BLaER1 (cell line): ENCODE measurements at regions not wholly inside any gene's neighbourhood (a gene's known extent, or its start where the extent isn't known, plus 50 kb on each side); places are given as distances from the start of the nearest gene placed in this dataset.

ENCODE experiments used
- H3K27ac ChIP-seq: shearing (Covaris generic); formaldehyde crosslinking; 2 replicates; pipeline ENCODE4 v1.8.1; 2022
- H3K27me3 ChIP-seq: shearing (Covaris generic); formaldehyde crosslinking; 2 replicates; pipeline ENCODE4 v1.8.1; 2022
- H3K36me3 ChIP-seq: shearing (Covaris generic); formaldehyde crosslinking; 2 replicates; pipeline ENCODE4 v1.8.1; 2022
- H3K4me1 ChIP-seq: shearing (Covaris generic); formaldehyde crosslinking; 2 replicates; pipeline ENCODE4 v1.8.1; 2022
- H3K4me2 ChIP-seq: shearing (Covaris generic); formaldehyde crosslinking; 2 replicates; pipeline ENCODE4 v1.8.1; 2022
- H3K4me3 ChIP-seq: shearing (Covaris generic); formaldehyde crosslinking; 2 replicates; pipeline ENCODE4 v1.8.1; 2022
- H3K9ac ChIP-seq: shearing (Covaris generic); formaldehyde crosslinking; 2 replicates; pipeline ENCODE4 v1.8.1; 2022
- H3K9me3 ChIP-seq: shearing (Covaris generic); formaldehyde crosslinking; 2 replicates; pipeline ENCODE4 v1.8.1; 2022
- H4K20me1 ChIP-seq: shearing (Covaris generic); formaldehyde crosslinking; 2 replicates; pipeline ENCODE4 v1.8.1; 2022
- Cebpa-rat ChIP-seq: shearing (Covaris generic); IDR thresholded peaks from 2 replicates; pipeline ENCODE4 v1.8.1; 2022

DNA sequence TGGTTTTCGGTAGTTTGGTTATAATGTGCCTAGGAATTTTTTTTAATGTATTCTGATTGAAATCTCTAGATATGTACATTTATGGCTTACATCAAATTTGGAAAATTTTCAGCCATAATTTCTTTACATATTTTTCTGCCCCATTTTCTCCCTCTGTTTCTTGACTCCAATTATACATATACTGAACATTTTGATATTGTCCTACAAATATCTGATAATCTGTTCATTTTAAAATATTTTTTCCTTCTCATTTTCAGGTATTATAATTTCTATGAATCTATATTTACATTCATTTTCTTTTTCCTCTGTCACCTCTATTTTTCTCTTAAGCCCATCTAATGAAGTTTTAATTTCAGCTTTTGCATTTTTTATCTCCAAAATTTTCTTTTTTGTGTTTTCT, 82.7 kb upstream of the TMLHE start:
- no peak overlapping the region for H3K4me3 ChIP-seq
- no peaks in the 10 kb centered on the region for H4K20me1 ChIP-seq
- no peak for TF ChIP-seq Cebpa-rat
- no peak overlapping the region for H3K27ac ChIP-seq
- H3K27me3 ChIP-seq, result peaks cover 41% of the 10 kb centered on the region
- H3K9ac ChIP-seq, result no peak overlapping the region
- H3K4me1 ChIP-seq, result no peaks in the 10 kb centered on the region
- H3K9me3 ChIP-seq, result no peaks in the 10 kb centered on the region
- no peaks in the 10 kb centered on the region for H3K36me3 ChIP-seq
- H3K4me2 ChIP-seq, result no peak overlapping the region

DNA sequence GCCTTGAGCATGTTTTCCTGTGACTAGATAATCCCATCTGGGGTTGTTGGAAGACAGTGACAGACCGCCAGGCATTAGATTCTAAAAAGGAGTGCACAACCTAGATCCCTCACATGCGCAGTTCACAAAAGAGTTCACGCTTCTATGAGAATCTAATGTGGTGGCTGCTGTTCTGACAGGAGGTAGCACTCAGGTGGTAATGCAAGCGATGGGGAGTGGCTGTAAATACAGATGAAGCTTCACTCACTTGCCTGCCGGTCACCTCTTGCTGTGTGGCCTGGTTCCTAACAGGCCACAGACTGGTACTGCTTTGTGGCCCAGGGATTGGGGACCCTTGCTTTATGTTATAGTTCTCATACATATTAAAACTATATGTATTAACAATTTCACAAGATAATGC, 81.9 kb upstream of the TMLHE start:
- no peak for TF ChIP-seq Cebpa-rat
- no peak overlapping the region for H3K9ac ChIP-seq
- no peaks in the 10 kb centered on the region for H4K20me1 ChIP-seq
- no peaks in the 10 kb centered on the region for H3K36me3 ChIP-seq
- H3K27me3 ChIP-seq, result peaks cover 48% of the 10 kb centered on the region
- H3K9me3 ChIP-seq, result no peaks in the 10 kb centered on the region; the same call in 1 of the 2 replicates
- no peak overlapping the region for H3K4me3 ChIP-seq
- H3K4me1 ChIP-seq, result no peaks in the 10 kb centered on the region
- H3K27ac ChIP-seq, result no peak overlapping the region
- no peak overlapping the region for H3K4me2 ChIP-seq

DNA sequence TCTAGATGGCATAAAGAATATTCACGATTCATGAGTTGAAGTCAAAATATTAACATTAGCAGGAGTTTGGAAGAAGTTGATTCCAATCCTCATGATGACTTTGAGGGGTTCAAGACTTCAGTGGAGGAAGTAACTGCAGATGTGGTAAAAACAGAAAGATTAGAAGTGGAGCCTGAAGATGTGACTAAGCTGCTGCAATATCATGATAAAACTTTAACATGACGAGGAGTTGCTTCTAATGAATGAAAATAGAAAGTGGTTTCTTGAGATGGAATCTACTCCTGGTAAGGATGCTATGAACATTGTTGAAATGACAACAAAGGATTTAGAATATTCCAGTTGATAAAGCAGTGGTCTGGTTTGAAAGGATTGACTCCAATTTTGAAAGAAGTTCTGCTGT, 70.1 kb upstream of the TMLHE start:
- no peak for TF ChIP-seq Cebpa-rat
- no peak overlapping the region for H3K4me3 ChIP-seq
- no peaks in the 10 kb centered on the region for H3K4me1 ChIP-seq
- H3K4me2 ChIP-seq, result no peak overlapping the region
- no peak overlapping the region for H3K27ac ChIP-seq
- H3K27me3 ChIP-seq, result peaks cover 66% of the 10 kb centered on the region
- no peak overlapping the region for H3K9ac ChIP-seq
- no peaks in the 10 kb centered on the region for H4K20me1 ChIP-seq
- no peaks in the 10 kb centered on the region for H3K36me3 ChIP-seq
- no peaks in the 10 kb centered on the region for H3K9me3 ChIP-seq

DNA sequence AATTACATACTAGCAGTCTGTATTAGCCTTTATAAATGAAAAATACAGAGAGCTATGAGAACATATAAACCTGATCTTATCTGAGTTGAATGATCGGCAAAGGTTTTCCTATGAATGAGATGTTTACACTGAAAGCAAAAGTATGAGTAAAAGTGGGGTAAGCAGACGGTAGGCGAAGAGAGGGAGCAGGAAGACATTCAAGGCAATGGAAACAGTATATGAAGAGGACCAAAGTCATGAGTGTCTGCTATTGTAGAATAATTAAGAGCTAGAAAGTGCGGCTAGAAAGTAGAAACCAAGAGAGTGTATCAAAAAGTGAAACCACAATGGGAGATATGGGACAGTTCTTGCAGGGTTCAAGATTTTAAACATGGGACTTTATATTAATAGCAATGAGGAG, 67.0 kb upstream of the TMLHE start:
- no peak overlapping the region for H3K27ac ChIP-seq
- no peaks in the 10 kb centered on the region for H3K9me3 ChIP-seq
- no peaks in the 10 kb centered on the region for H4K20me1 ChIP-seq
- no peaks in the 10 kb centered on the region for H3K4me1 ChIP-seq
- H3K27me3 ChIP-seq, result peaks cover 68% of the 10 kb centered on the region
- H3K9ac ChIP-seq, result no peak overlapping the region
- H3K4me3 ChIP-seq, result no peak overlapping the region
- TF ChIP-seq Cebpa-rat, result no peak
- no peak overlapping the region for H3K4me2 ChIP-seq
- H3K36me3 ChIP-seq, result no peaks in the 10 kb centered on the region

DNA sequence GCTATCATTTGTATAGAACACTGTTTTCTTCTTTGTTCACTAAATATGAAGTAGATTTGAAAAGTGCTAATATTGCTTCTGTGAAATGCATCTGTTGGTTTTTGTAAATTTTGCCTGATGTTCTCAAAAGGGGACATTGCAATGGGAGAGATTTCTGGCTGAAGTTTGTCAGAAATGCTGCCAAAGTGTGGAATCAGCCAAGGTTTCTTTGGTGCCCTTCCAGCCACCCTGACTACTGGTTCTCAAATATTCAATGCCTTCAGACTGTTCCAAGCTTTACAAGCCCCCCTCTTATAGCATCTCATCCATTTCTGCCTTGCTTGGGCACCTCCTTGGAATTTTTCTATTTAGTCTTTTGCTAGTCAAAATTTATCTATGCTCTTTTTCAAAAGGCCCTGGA, 60.6 kb upstream of the TMLHE start:
- Histone ChIP-seq H3K9ac (no peak overlapping the region), H3K27ac (no peak overlapping the region), H3K27me3 (peaks cover 32% of the 10 kb centered on the region), H3K4me1 (no peaks in the 10 kb centered on the region), H3K9me3 (no peaks in the 10 kb centered on the region), H4K20me1 (no peaks in the 10 kb centered on the region), H3K4me3 (no peak overlapping the region), H3K4me2 (no peak overlapping the region), H3K36me3 (no peaks in the 10 kb centered on the region)
- no peak for TF ChIP-seq Cebpa-rat

DNA sequence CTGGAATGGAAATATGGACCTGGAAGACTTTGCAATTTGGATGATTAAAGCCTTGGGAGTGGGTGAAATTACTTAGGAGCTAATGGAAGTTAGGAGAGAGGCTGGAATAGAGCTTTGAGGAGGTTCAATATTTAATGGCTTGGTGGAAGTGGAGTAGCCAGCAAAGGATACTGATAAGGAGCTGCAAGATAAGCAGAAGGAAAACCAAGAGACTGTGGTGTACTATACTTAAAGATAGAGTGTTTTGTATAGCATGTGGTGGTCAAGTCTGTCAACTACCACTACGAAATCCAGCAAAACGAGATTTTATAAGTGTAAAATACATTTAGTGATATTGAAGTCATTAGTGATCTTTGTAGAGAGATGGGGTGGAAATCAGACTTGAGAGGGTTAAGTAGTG, 54.0 kb upstream of the TMLHE start:
- Histone ChIP-seq H3K9me3 (peaks cover 11% of the 10 kb centered on the region), H4K20me1 (no peaks in the 10 kb centered on the region)

More for the DNA sequence above, 54.0 kb upstream of the TMLHE start:
- Histone ChIP-seq H3K27me3 (peaks cover 26% of the 10 kb centered on the region; the same call in 1 of the 2 replicates), H3K27ac (no peak overlapping the region), H3K4me2 (no peak overlapping the region), H3K4me1 (no peaks in the 10 kb centered on the region), H3K4me3 (no peak overlapping the region), H3K36me3 (no peaks in the 10 kb centered on the region), H3K9ac (no peak overlapping the region)
- TF ChIP-seq Cebpa-rat, result no peak
